Activated CD8-positive, alpha-beta memory T cell treated with anti-CD3 and anti-CD28 coated beads for 36 hours (primary cell): ENCODE measurements at regions not wholly inside any gene's neighbourhood (a gene's known extent, or its start where the extent isn't known, plus 50 kb on each side); places are given as distances from the start of the nearest gene placed in this dataset.

Experiments used
- CTCF ChIA-PET: fragments of 350-600 bp; sonication (Branson Sonifier 250); formaldehyde crosslinking; loops from one replicate; lab custom pipeline; 2021; ENCODE audit warnings: antibody characterized with exemption; lab: Charles Lee
- POLR2A ChIA-PET: fragments of 350-600 bp; sonication (Branson Sonifier 250); formaldehyde crosslinking; loops from one replicate; lab custom pipeline; 2021; ENCODE audit warnings: antibody characterized with exemption; lab: Charles Lee

GRCh38 chr12:125256634-125256936 is 191.3 kb downstream of the AACS start:
- POLR2A ChIA-PET: no interaction called here
- CTCF ChIA-PET: no interaction called here

GRCh38 chr12:125259178-125259867 is 194.1 kb downstream of the AACS start:
- ChIA-PET CTCF (no interaction called here), POLR2A (no interaction called here)

GRCh38 chr12:125262851-125263250 is 197.6 kb downstream of the AACS start:
- POLR2A ChIA-PET: no interaction called here
- CTCF ChIA-PET: interaction anchor here (0.6 kb wide), 1 partner anchor 372 kb away, joined by 3 read pairs; no protein-coding TSS in a partner anchor

GRCh38 chr12:125263385-125263784 is 198.2 kb downstream of the AACS start:
- ChIA-PET POLR2A (no interaction called here), CTCF (interaction anchor here (0.6 kb wide), 1 partner anchor 372 kb away, joined by 3 read pairs; no protein-coding TSS in a partner anchor)

- ChIA-PET CTCF (no interaction called here), POLR2A (no interaction called here)
These were observed 201.9 kb downstream of the AACS start for GRCh38 chr12:125267114-125267513.

GRCh38 chr12:125269276-125269675 is 204.0 kb downstream of the AACS start:
- ChIA-PET CTCF (no interaction called here), POLR2A (no interaction called here)

- CTCF ChIA-PET: interaction anchor here (1.4 kb wide), 1 partner anchor 89 kb away, joined by 4 read pairs; no protein-coding TSS in a partner anchor
- POLR2A ChIA-PET: no interaction called here
These were observed 206.7 kb downstream of the AACS start for GRCh38 chr12:125271892-125272291.

GRCh38 chr12:125272383-125272933 is 207.2 kb downstream of the AACS start:
- ChIA-PET CTCF (interaction anchor here (1.4 kb wide), 1 partner anchor 90 kb away, joined by 4 read pairs; no protein-coding TSS in a partner anchor), POLR2A (no interaction called here)

- ChIA-PET CTCF (no interaction called here), POLR2A (no interaction called here)
These were observed 211.3 kb downstream of the AACS start for GRCh38 chr12:125276567-125276966.

- CTCF ChIA-PET: interaction anchor here (0.6 kb wide), 1 partner anchor 1023 kb away, joined by 4 read pairs; no protein-coding TSS in a partner anchor
- POLR2A ChIA-PET: no interaction called here
These were observed 215.5 kb downstream of the AACS start for GRCh38 chr12:125280482-125281377.

GRCh38 chr12:125282921-125283320 is 217.7 kb downstream of the AACS start:
- ChIA-PET CTCF (no interaction called here), POLR2A (no interaction called here)

- ChIA-PET CTCF (no interaction called here), POLR2A (no interaction called here)
These were observed 218.3 kb downstream of the AACS start for GRCh38 chr12:125283521-125283920.

- ChIA-PET CTCF (no interaction called here), POLR2A (no interaction called here)
These were observed 218.9 kb downstream of the AACS start for GRCh38 chr12:125284087-125284486.

GRCh38 chr12:125284945-125285685 is 219.9 kb downstream of the AACS start:
- CTCF ChIA-PET: no interaction called here
- POLR2A ChIA-PET: no interaction called here

GRCh38 chr12:125286005-125286727 is 220.9 kb downstream of the AACS start:
- POLR2A ChIA-PET: no interaction called here
- CTCF ChIA-PET: no interaction called here

- ChIA-PET POLR2A (no interaction called here), CTCF (no interaction called here)
These were observed 222.1 kb downstream of the AACS start for GRCh38 chr12:125287155-125287847.

- CTCF ChIA-PET: no interaction called here
- POLR2A ChIA-PET: no interaction called here
These were observed 224.0 kb downstream of the AACS start for GRCh38 chr12:125288931-125289928.
